Head of caudate nucleus (tissue), 42 donors: ENCODE measurements at regions not wholly inside any gene's neighbourhood (a gene's known extent, or its start where the extent isn't known, plus 50 kb on each side); places are given as distances from the start of the nearest gene placed in this dataset.

ENCODE experiments used
- DNase-seq, 42 donors: peaks; one replicate each; pipeline versions ENCODE4 v3.0.0 to v3.0.0-alpha.2; 2020 to 2021; ENCODE audit warnings: mixed read lengths in 7 of 42
- intact Hi-C: fragments of 100-400 bp; cut with DNase I; formaldehyde crosslinking; loops from one replicate; pipeline ENCODE4 v1.15.0; 2022

- intact Hi-C loops, result no loop called here
- peak in 14 of 42 donors; percentile 7 to 67 (median 20) for DNase-seq
These were observed 156.6 kb upstream of the LHCGR start for GRCh38 chr2:48912110-48912509.

GRCh38 chr2:48910961-48911360, 155.4 kb upstream of the LHCGR start:
- intact Hi-C loops, result no loop called here
- no peak for DNase-seq

GRCh38 chr2:48906633-48907032, 151.1 kb upstream of the LHCGR start:
- intact Hi-C loops, result no loop called here
- DNase-seq, result peak in 3 of 42 donors; percentile 8 to 17 (median 12)

GRCh38 chr2:48905696-48906095, 150.2 kb upstream of the LHCGR start:
- intact Hi-C loops, result no loop called here
- peak in 7 of 42 donors; percentile 13 to 47 (median 20) for DNase-seq

GRCh38 chr2:48902521-48902920, 147.0 kb upstream of the LHCGR start:
- intact Hi-C loops, result no loop called here
- no peak for DNase-seq

GRCh38 chr2:48901416-48901815, 145.9 kb upstream of the LHCGR start:
- intact Hi-C loops, result no loop called here
- no peak for DNase-seq

- DNase-seq, result no peak
- intact Hi-C loops, result no loop called here
These were observed 145.5 kb upstream of the LHCGR start for GRCh38 chr2:48901015-48901343.

- peak in 36 of 42 donors; percentile 15 to 83 (median 60) for DNase-seq
- intact Hi-C loops, result no loop called here
These were observed 144.9 kb upstream of the LHCGR start for GRCh38 chr2:48900321-48901014.

- intact Hi-C loops, result no loop called here
- no peak for DNase-seq
These were observed 141.3 kb upstream of the LHCGR start for GRCh38 chr2:48896870-48897269.

- no peak for DNase-seq
- intact Hi-C loops, result no loop called here
These were observed 135.1 kb upstream of the LHCGR start for GRCh38 chr2:48890454-48891131.

GRCh38 chr2:48888066-48888465, 132.5 kb upstream of the LHCGR start:
- intact Hi-C loops, result no loop called here
- DNase-seq, result no peak

GRCh38 chr2:48886919-48887318, 131.4 kb upstream of the LHCGR start:
- intact Hi-C loops, result no loop called here

GRCh38 chr2:48885841-48886240, 130.3 kb upstream of the LHCGR start:
- no peak for DNase-seq
- intact Hi-C loops, result no loop called here

More at GRCh38 chr2:48886919-48887318, 131.4 kb upstream of the LHCGR start:
- no peak for DNase-seq

GRCh38 chr2:48883661-48884060, 128.1 kb upstream of the LHCGR start:
- DNase-seq, result no peak
- intact Hi-C loops, result no loop called here

- intact Hi-C loops, result no loop called here
These were observed 118.8 kb upstream of the LHCGR start for GRCh38 chr2:48874282-48874681.

GRCh38 chr2:48873666-48874065, 118.1 kb upstream of the LHCGR start:
- no peak for DNase-seq
- intact Hi-C loops, result no loop called here

More at GRCh38 chr2:48874282-48874681, 118.8 kb upstream of the LHCGR start:
- no peak for DNase-seq

GRCh38 chr2:48870942-48871341, 115.4 kb upstream of the LHCGR start:
- intact Hi-C loops, result no loop called here
- no peak for DNase-seq

GRCh38 chr2:48870503-48870902, 115.0 kb upstream of the LHCGR start:
- intact Hi-C loops, result no loop called here
- no peak for DNase-seq

GRCh38 chr2:48865704-48866103, 110.2 kb upstream of the LHCGR start:
- DNase-seq, result no peak
- intact Hi-C loops, result no loop called here

GRCh38 chr2:48860380-48860779, 104.9 kb upstream of the LHCGR start:
- intact Hi-C loops, result no loop called here
- DNase-seq, result no peak

- intact Hi-C loops, result no loop called here
- peak in 1 of 42 donors; percentile 21 for DNase-seq
These were observed 101.1 kb upstream of the LHCGR start for GRCh38 chr2:48856657-48857056.
